ENCODE measurements at regions not wholly inside any gene's neighbourhood (a gene's known extent, or its start where the extent isn't known, plus 50 kb on each side); places are given as distances from the start of the nearest gene placed in this dataset.

GRCh38 chr6:12383448-12383847 lies 93.3 kb downstream of the EDN1 start:
- DNase-seq (ENCODE audit: low read depth) = no peak

GRCh38 chr6:12384357-12384912 lies 94.3 kb downstream of the EDN1 start:
- DNase-seq (ENCODE audit: low read depth) = no peak

- no peak for DNase-seq (ENCODE audit: low read depth)
Observed at GRCh38 chr6:12385316-12385715, 95.2 kb downstream of the EDN1 start.

- peak; percentile 29 for DNase-seq (ENCODE audit: low read depth)
Observed at GRCh38 chr6:12386816-12387215, 96.7 kb downstream of the EDN1 start.

GRCh38 chr6:12391472-12391871 lies 101.3 kb downstream of the EDN1 start:
- no peak for DNase-seq (ENCODE audit: low read depth)

GRCh38 chr6:12392490-12392889 lies 102.3 kb downstream of the EDN1 start:
- DNase-seq (ENCODE audit: low read depth) = peak; percentile 23

- DNase-seq (ENCODE audit: low read depth) = no peak
Observed at GRCh38 chr6:12393100-12393499, 102.9 kb downstream of the EDN1 start.

GRCh38 chr6:12394170-12394569 lies 104.0 kb downstream of the EDN1 start:
- no peak for DNase-seq (ENCODE audit: low read depth)

- peak; percentile 20 for DNase-seq (ENCODE audit: low read depth)
Observed at GRCh38 chr6:12395898-12396297, 105.7 kb downstream of the EDN1 start.

- no peak for DNase-seq (ENCODE audit: low read depth)
Observed at GRCh38 chr6:12401200-12401599, 111.0 kb downstream of the EDN1 start.

GRCh38 chr6:12403201-12403826 lies 113.2 kb downstream of the EDN1 start:
- peak; percentile 76 for DNase-seq (ENCODE audit: low read depth)

GRCh38 chr6:12403947-12404647 lies 113.9 kb downstream of the EDN1 start:
- peak; percentile 61 for DNase-seq (ENCODE audit: low read depth)

GRCh38 chr6:12404651-12405050 lies 114.5 kb downstream of the EDN1 start:
- no peak for DNase-seq (ENCODE audit: low read depth)

GRCh38 chr6:12408752-12409151 lies 118.6 kb downstream of the EDN1 start:
- no peak for DNase-seq (ENCODE audit: low read depth)

- no peak for DNase-seq (ENCODE audit: low read depth)
Observed at GRCh38 chr6:12410946-12411345, 120.8 kb downstream of the EDN1 start.

GRCh38 chr6:12414096-12414675 lies 124.0 kb downstream of the EDN1 start:
- DNase-seq (ENCODE audit: low read depth) = no peak

GRCh38 chr6:12415980-12416598 lies 125.9 kb downstream of the EDN1 start:
- DNase-seq (ENCODE audit: low read depth) = no peak

GRCh38 chr6:12417191-12417590 lies 127.0 kb downstream of the EDN1 start:
- no peak for DNase-seq (ENCODE audit: low read depth)

GRCh38 chr6:12418946-12419345 lies 128.8 kb downstream of the EDN1 start:
- DNase-seq (ENCODE audit: low read depth) = no peak

- DNase-seq (ENCODE audit: low read depth) = no peak
Observed at GRCh38 chr6:12419631-12420272, 129.6 kb downstream of the EDN1 start.

- DNase-seq (ENCODE audit: low read depth) = peak; percentile 30
Observed at GRCh38 chr6:12420626-12421025, 130.5 kb downstream of the EDN1 start.

GRCh38 chr6:12421596-12421995 lies 131.4 kb downstream of the EDN1 start:
- DNase-seq (ENCODE audit: low read depth) = peak; percentile 11

Data from RPMI7951 (cell line).